Stimulated activated CD8-positive, alpha-beta memory T cell treated with anti-CD3 and anti-CD28 coated beads, Interleukin-15, amount 100 ng/mL, for 48 hours (primary cell): ENCODE measurements at regions not wholly inside any gene's neighbourhood (a gene's known extent, or its start where the extent isn't known, plus 50 kb on each side); places are given as distances from the start of the nearest gene placed in this dataset.

Source experiments
- DNase-seq, 2 donors: peaks; one replicate each; pipeline ENCODE4 v3.0.0-alpha.2; 2020; ENCODE audit warnings: low read depth in 2 of 2

DNA sequence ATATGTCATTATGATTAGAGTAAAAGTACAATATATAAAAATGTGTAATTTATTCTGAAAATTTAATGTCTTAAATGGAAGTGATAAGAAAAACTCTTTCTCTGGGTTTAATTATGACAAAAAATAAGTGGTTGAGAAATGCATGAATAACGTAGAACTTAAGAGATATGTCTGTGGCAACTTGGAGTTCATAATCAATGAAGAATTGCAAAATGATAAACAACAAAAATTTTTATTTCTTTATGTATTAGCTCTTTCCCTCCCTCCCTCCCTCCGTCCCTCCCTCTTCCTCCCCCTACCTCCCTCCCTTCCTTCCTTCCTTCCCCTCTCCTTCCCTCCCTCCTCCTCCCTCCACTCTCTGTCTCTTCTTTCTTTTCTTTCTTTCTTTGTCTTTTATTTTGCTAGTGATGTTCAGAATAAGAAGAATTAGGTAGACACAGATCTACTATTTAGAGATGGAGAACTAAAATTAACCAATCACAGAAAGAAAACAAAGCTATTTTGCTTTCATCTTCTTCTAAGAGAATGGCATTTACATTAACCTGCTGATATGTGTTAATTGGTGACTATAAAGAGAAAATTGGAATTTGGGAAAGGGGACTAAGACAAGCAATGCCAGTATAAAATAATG lies 96.3 kb upstream of the PDC start:
- no peak for DNase-seq

DNA sequence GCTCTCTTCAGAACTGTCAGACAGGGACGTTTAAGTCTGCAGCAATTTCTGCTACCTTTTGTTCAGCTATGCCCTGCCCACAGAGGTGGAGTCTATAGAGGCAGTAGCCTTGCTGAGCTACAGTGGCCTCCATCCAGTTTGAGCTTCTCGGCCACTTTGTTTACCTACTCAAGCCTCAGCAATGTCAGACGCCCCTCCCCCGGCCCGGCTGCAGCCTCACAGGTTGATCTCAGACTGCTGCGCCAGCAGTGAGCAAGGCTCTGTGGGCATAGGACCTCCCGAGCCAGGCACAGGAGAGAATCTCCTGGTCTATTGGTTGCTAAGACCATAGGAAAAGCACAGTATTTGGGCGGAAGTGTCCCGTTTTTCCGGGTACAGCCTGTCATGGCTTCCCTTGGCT lies 89.9 kb upstream of the PDC start:
- no peak for DNase-seq

DNA sequence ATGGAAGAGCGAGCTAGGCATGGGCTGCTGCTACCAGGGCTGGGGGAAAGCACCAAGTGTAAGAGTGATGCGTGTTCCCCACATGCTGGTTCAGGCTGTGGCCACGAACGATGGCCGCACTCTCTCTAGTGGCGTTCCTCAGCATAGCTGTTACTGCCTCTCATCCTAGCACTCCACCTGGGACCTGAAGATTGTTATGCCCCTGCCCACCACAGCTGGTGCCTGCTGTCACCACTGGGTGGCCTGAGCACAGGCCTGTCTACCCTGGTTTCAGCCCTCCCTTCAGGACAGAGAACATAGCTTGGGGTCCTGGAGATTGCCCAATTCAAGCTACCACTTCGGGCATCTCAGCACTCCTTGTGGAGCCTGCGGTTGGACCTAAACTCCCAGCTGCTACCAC lies 80.1 kb upstream of the PDC start:
- no peak for DNase-seq

DNA sequence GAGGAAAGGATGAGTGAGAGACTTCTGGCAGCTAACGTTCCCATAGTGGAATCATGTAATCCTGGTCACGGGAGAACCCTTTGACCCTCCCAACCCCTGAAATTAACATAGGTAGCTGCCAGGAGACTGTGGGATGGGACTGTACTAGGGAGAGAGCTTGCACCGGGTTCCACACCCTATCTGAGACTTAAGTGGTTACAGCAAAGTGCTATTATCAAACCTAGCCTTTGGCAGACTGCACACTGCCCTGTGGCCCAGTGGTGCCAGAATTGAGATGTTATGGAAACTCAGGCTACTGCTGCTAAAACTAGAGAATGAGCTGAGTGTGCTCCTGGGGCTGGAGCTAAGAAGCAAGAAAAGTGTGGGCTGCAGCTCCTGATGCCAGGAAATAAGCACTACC lies 79.6 kb upstream of the PDC start:
- DNase-seq = no peak

DNA sequence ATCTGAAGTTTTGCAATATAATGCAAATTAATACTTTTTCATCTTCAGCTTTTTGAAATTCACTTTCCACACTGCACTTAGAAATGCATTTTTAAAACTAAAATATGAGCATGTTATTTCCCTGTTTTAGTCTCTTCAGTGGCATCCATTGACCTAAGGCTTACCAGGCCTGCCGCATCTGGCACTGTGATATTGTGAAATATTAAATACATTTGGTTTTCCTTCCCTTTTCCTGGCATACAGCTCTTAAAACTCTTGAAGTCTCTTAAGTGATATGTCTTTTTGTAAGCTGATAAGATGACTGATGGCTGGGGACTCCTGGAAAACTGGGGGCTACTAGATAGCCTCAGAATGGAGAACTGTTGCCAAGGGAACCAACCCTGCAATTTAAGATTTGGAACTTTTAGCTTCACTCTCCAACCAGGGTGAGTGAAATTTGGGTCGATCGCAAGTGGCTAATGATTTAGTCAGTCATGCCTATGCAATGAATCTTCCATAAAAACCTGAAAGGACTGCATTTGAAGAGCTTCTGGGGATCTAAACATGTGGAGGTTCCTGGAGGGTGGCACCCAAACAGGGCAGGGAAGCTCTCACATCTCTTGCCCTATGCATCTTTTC lies 75.5 kb upstream of the PDC start:
- DNase-seq = no peak

DNA sequence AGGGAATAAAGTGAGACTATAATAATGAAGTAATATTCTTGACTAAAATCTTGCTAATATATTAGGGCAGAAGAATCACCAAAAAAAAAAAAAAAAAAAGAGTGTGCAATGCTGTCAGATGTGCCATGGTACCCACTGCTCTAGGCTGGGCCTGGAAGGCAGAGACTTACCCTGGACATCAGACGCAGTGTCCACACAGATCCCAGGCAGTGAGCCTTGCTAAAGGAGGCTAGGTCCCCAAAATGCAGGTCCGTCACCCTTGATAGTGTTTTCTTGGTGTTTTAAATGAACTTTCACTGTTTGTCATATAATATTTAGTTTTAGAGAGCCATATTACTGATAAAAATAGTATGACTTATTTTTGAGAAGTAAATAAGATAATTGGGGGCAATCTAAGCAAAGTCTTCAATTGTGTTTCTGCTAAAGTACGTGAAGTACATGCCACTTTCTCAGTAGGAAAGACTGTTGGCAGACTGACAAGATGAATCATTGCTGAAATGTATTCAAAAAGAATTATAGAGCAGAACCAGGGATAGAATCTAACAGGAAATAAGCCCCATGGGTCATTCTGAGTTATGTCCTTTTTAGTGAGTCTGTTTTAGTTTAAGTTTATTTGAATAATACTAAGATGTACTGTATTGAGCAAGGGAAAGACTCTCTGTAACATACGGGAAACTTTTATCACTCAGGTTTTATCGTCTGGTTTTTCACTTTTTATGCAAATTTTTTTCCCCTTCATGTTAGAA lies 74.6 kb upstream of the PDC start:
- DNase-seq = no peak

DNA sequence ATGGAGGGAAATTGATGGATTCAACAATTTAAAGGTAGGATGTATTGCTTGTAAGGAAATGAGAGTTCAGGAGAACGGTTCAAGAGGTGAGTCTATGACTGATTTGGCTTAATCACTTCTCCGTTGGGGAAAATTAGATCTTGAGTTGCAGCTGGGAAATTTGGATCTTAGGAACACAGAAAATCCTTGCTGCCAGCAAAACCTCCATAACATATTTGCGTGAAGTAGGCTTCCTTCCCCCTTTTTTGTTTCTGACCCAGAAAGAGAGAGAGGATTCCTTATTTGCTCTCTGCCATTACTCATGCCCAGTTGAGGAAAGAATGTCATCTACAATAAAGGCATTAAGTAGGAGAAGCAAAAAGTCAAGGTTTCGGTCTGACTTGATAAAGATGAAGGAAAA lies 73.5 kb upstream of the PDC start:
- DNase-seq = no peak

DNA sequence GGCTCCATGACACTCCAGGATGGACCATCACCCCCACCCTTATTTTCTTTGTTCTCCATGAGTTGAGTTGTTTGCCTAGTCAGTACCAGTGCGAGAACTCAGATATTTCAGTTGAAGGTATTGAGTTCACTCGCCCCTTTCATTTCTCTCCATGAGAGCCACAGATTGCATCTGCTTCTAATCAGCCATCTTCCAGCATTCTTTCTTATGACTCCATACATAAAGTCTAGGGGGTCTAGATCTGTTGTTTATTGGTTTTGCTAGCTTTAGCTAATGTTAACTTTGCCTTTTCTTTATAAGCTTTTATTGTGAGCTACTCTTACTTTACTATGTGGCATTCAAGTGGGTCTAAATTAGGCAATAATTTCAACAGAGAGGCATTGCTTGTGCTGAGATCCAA lies 71.6 kb upstream of the PDC start:
- DNase-seq = no peak

DNA sequence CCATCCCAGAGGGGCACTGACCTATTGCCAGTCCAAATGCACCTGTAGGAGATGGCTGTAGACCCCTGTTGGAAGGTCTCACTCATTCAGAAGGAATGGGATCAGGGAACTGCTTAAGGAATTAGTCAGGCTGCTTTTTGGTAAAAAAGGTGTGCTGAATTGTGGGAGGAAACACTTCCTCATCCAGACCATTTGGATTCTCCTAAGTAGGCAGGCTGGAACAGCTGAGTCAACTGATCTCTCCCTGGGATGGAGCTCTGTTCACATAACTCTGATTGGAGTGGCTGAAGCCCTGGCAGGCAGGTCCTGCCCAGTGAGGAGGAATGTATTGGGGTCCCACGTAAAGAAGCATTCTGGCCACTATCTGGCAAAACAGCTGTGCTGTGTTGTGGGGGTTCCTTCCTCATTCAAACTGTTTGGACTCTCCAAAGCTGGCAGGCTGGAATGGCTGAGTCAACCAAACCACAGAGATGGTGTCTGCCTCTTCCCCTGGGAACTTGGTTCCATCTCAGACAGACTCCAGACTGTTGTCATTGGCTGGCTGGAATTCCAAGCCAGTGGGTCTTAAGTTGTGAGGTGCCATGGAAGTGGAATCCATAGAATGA lies 70.7 kb upstream of the PDC start:
- DNase-seq = no peak

DNA sequence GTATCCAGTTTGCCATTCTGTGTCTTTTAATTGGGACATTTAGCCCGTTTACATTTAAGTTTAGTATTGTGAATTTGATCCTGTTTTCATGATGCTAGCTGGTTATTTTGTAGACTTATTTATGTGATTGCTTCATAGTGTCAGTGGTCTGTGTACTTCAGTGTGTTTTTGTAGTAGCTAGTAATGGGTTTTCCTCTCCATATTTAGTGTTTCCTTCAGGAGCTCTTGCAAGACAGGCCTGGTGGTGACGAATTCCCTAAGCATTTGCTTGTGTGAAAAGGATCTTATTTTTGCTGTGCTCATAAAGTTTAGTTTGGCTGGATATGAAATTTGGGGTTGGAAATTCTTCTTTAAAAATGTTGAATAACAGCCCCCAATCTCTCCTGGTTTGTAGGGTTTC lies 69.2 kb upstream of the PDC start:
- DNase-seq = no peak

DNA sequence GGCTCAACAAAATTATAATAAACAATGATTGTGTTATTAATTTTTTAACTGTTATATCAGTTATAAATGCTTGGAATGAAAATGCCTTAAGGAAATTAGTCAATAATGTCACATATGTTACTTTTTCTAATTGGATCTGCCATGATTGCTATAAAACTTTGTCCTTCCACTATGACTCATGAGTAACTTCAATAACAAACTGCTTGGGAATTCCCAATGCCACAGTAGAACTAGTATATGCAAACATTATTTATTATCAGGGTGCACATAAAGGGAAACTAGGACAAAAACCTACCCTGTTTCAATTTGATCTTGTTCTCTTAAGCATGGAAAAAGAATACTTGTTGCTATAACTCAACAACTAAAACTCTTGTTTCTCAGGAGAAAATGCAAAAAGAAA lies 59.1 kb upstream of the PDC start:
- no peak for DNase-seq

DNA sequence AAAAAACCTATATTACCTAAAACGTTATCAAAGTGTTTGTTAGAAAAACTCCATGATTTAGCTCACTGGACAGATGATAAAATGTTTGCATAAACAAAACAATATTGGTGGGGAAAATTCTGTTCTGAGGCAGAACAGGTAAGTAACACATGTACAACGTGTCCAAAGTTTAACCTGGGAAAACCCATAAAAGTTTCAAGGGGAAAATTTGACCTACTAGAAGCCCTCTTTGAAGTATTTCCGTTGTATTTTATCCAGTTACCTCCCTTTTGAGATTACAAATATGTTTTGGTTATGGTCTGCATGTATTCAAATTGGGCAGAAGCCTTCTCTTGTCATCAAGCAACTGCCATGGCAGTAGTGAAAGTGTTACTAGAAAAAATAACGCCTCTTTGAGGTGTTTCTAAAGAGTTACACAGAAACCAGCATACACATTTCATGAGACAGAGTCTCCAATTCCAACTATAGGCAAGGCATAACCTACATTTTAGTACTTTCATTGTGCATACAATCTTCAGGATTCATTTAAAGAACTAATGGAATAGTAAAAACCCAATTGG lies 58.0 kb upstream of the PDC start:
- DNase-seq = no peak

DNA sequence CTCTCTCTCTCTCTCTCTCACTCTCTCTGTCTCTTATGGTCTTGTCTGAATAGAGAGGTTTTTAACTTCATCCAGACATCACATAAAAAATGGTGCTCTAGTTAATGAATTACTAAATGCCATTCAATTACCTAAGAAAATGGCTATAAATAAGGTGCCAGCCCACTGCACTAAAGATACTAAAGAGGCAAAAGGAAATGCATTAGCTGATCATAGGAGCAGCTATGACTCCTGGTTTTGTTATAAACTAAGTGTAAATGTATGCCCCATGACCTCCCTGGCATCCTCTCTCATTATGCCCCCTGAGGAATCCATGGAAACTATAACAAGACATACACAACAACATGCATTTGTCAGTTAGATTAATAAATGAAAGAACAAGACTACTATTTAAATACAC lies 57.5 kb upstream of the PDC start:
- DNase-seq = no peak

DNA sequence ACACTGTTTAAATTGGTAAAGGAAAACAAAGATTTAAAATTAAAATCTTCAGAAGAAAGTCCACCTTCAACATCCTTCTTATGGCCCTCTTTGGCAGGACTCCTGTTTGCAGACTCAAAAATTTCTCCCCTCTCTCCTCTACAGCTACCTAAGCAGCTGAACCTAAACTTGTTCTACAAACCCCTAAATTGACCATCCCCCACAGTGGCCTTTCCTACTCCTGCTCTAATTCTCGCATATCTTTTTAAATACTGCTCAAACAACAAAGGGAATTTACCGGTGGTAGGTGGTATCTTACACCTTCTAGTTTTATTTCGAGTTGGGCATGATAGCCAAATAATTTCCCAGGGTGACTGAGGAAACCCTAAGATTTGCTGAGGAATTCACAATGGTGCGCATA lies 53.5 kb upstream of the PDC start:
- no peak for DNase-seq

DNA sequence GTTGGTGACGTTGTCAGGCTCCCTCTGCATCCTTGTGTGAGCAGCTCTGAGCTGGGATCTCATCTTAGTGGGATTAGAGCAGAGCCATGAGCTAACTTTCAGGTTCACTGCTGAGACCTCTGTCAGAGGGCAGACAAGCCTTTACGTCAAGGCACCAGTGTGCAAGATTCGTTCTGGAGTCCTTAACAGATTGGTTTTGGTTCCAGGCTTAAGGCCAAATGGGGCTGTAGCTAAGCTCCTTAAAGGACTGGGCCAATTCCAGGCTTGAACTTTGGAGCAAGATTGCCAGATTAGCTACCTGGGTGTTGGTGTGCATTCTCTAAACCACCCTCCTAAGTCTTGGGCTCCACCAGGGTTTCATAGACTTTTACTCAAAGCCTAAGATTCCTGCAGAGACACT lies 52.6 kb upstream of the PDC start:
- no peak for DNase-seq

DNA sequence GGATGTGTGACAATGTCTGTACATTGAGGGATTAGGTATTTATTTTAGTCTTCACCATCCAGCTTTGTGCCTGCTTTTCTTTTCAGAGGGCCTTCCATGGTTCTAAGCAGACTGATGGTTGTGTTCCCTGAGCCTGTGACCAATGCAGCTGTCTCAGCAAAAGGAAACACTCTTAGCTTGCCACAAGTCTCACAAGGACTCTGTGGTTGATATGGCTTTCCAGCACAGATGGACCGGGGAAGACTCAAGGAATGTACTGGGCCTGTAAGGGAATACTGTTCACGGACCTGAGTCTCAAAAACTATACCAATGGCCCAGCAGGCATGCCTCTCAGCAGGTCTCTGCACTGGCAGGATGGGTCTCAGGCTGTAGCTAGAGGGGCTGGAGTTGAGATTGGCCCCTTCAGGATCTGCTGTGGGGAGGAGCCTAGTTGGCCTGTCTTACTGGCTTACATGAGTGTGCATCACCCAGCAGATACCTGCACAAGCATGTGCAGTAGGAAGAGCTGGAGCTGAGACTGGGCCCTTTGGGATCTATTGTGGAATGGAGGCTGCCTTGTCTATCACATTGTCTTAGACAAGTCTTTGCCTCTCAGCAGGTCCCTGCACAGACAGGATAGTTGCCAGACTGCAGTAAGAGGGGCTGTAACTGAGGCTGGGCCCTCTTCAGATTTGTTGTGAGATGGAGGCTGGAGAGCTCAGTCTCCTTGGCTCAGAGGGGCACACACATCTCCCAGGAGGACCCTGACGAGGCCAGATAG lies 52.0 kb upstream of the PDC start:
- no peak for DNase-seq

DNA sequence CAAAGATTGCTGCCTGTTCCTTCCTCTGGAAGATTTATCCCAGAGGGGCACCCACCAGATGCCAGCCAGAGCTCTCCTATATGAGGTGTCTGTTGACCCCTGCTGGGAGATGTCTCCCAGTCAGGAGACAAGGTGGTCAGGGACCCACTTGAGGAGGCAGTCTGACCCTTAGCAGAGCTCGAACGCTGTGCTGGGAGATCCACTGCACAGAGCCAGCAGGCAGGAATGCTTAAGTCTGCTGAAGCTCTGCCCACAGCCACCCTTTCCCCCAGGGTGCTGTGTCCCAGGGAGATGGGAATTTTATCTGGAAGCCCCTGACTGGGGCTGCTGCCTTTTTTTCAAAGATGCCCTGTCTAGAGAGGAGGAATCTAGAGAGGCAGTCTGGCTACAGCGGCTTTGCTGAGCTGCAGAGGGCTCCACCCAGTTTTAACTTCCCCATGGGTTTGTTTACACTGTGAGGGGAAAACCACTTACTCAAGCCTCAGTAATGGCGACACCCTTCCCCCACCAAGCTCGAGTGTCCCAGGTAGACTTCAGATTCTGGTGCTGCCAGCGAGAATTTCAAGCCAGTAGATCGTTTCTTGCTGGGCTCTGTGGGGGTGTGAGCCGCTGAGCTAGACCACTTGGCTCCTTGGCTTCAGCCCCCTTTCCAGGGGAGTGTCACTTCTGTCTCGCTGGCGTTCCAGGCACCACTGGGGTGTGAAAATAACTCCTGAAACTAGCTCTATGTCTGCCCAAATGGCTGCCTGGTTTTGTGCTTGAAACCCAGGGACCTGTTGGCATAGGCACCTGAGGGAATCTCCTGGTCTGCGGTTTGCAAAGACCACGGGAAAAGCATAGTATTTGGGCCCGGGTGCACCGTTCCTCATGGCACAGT lies 51.1 kb upstream of the PDC start:
- no peak for DNase-seq
